ENCODE measurements at regions not wholly inside any gene's neighbourhood (a gene's known extent, or its start where the extent isn't known, plus 50 kb on each side); places are given as distances from the start of the nearest gene placed in this dataset.
"Not testable (repeated sequence)": the region's sequence is repeated elsewhere in the genome, so short reads cannot be mapped to it uniquely, and the experiment has no call there.

- TF ChIP-seq, protein P1, sequence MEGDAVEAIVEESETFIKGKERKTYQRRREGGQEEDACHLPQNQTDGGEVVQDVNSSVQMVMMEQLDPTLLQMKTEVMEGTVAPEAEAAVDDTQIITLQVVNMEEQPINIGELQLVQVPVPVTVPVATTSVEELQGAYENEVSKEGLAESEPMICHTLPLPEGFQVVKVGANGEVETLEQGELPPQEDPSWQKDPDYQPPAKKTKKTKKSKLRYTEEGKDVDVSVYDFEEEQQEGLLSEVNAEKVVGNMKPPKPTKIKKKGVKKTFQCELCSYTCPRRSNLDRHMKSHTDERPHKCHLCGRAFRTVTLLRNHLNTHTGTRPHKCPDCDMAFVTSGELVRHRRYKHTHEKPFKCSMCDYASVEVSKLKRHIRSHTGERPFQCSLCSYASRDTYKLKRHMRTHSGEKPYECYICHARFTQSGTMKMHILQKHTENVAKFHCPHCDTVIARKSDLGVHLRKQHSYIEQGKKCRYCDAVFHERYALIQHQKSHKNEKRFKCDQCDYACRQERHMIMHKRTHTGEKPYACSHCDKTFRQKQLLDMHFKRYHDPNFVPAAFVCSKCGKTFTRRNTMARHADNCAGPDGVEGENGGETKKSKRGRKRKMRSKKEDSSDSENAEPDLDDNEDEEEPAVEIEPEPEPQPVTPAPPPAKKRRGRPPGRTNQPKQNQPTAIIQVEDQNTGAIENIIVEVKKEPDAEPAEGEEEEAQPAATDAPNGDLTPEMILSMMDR (IDR thresholded peaks at IDR 0.05), result not testable (repeated sequence)
- TF ChIP-seq POLR2A (IDR thresholded peaks at IDR 0.05), result not testable (repeated sequence)
These were observed 232.5 kb upstream of the FOXF1 start for GRCh38 chr16:86277859-86278258.
